ENCODE measurements at regions not wholly inside any gene's neighbourhood (a gene's known extent, or its start where the extent isn't known, plus 50 kb on each side); places are given as distances from the start of the nearest gene placed in this dataset.

DNA sequence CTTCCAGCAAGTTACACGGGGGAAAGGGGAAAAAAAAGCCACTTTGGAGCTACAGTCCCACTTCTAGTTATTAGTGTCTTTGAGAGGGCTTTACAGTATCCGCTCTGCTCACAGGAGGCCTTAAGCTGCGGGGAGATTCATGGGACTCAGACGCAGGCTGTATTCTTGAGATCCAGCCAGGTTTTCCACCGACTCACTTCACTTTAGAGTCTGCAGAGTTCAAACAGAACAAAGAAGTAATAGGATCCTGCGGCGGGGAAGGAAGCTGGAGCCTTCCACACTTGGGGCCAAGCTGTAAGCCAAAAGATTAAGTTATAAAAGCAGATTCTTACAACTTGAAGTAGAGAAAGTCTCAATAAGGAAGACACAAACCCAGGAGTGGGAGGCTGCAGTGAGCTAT, 60.2 kb upstream of the FAM174B start:
- Mint-ChIP-seq H3K27ac (ENCODE audit: unreplicated experiment) (no peak overlapping the region), H3K4me3 (ENCODE audit: low read depth, unreplicated experiment) (no peak overlapping the region), H3K36me3 (ENCODE audit: insufficient read depth, unreplicated experiment) (no peaks in the 10 kb centered on the region), H3K4me1 (ENCODE audit: low read depth, unreplicated experiment) (peaks cover 8% of the 10 kb centered on the region), H3K9me3 (ENCODE audit: low read depth, unreplicated experiment) (peaks cover 7% of the 10 kb centered on the region), H3K27me3 (ENCODE audit: unreplicated experiment) (peaks cover 42% of the 10 kb centered on the region)
- intact Hi-C loops (cut with micrococcal nuclease; ENCODE audit: unreplicated experiment): loop anchor here (1.0 to 5.0 kb wide), 6 partner anchors 21 to 618 kb away; no protein-coding TSS in a partner anchor
- TF ChIP-seq, protein P1, sequence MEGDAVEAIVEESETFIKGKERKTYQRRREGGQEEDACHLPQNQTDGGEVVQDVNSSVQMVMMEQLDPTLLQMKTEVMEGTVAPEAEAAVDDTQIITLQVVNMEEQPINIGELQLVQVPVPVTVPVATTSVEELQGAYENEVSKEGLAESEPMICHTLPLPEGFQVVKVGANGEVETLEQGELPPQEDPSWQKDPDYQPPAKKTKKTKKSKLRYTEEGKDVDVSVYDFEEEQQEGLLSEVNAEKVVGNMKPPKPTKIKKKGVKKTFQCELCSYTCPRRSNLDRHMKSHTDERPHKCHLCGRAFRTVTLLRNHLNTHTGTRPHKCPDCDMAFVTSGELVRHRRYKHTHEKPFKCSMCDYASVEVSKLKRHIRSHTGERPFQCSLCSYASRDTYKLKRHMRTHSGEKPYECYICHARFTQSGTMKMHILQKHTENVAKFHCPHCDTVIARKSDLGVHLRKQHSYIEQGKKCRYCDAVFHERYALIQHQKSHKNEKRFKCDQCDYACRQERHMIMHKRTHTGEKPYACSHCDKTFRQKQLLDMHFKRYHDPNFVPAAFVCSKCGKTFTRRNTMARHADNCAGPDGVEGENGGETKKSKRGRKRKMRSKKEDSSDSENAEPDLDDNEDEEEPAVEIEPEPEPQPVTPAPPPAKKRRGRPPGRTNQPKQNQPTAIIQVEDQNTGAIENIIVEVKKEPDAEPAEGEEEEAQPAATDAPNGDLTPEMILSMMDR (IDR thresholded peaks at IDR 0.05; ENCODE audit: unreplicated experiment): no peak
- CTCF ChIA-PET: interaction anchor here (0.7 to 3.1 kb wide), 2 partner anchors 94 to 195 kb away, joined by 3 to 60 read pairs; no protein-coding TSS in a partner anchor
- no peak for DNase-seq
- BruUV-seq (replicated peaks): no TSS peak

DNA sequence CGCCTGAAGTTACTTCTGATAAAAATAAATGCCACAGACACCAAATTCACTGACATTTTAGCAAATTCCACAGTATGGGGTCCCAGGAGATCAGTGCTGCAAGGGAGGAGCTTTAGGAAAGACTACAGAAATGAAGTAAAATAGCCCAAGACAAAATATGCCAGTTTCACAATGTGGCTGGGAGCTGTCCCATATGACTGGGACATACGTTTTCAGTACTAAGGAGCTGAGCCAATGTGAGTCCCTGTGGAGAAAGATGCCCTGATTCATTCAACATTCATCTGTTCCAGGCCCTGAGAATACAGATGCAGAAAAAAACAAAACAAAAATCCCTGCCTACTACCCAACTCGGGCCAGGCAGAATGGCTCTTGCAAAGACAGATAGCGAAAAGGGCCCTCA, 63.4 kb upstream of the FAM174B start:
- DNase-seq: no peak
- H3K27me3 Mint-ChIP-seq (ENCODE audit: unreplicated experiment): peaks cover 45% of the 10 kb centered on the region
- H3K36me3 Mint-ChIP-seq (ENCODE audit: insufficient read depth, unreplicated experiment): no peaks in the 10 kb centered on the region
- H3K4me3 Mint-ChIP-seq (ENCODE audit: low read depth, unreplicated experiment): no peak overlapping the region
- no peak overlapping the region for H3K27ac Mint-ChIP-seq (ENCODE audit: unreplicated experiment)
- CTCF ChIA-PET: interaction anchor here (1.0 kb wide), 1 partner anchor 11 kb away, joined by 5 read pairs; no protein-coding TSS in a partner anchor
- intact Hi-C loops (cut with micrococcal nuclease; ENCODE audit: unreplicated experiment): loop anchor here (5.0 kb wide), 1 partner anchor 622 kb away; no protein-coding TSS in a partner anchor
- H3K9me3 Mint-ChIP-seq (ENCODE audit: low read depth, unreplicated experiment): peaks cover 7% of the 10 kb centered on the region
- H3K4me1 Mint-ChIP-seq (ENCODE audit: low read depth, unreplicated experiment): peaks cover 4% of the 10 kb centered on the region
- TF ChIP-seq, protein P1 (IDR thresholded peaks at IDR 0.05; ENCODE audit: unreplicated experiment): no peak
- BruUV-seq (replicated peaks): no TSS peak

GRCh38 chr15:92724144-92724543, 68.6 kb upstream of the FAM174B start:
- CTCF ChIA-PET: interaction anchor here (0.7 kb wide), 1 partner anchor 9 kb away, joined by 3 read pairs; no protein-coding TSS in a partner anchor
- H3K27me3 Mint-ChIP-seq (ENCODE audit: unreplicated experiment): peaks cover 28% of the 10 kb centered on the region
- BruUV-seq (replicated peaks): no TSS peak
- H3K36me3 Mint-ChIP-seq (ENCODE audit: insufficient read depth, unreplicated experiment): no peaks in the 10 kb centered on the region
- no peaks in the 10 kb centered on the region for H3K4me1 Mint-ChIP-seq (ENCODE audit: low read depth, unreplicated experiment)
- TF ChIP-seq, protein P1 (IDR thresholded peaks at IDR 0.05; ENCODE audit: unreplicated experiment): no peak
- H3K27ac Mint-ChIP-seq (ENCODE audit: unreplicated experiment): no peak overlapping the region
- intact Hi-C loops (cut with micrococcal nuclease; ENCODE audit: unreplicated experiment): no loop called here
- peaks cover 7% of the 10 kb centered on the region for H3K9me3 Mint-ChIP-seq (ENCODE audit: low read depth, unreplicated experiment)
- DNase-seq: no peak
- no peak overlapping the region for H3K4me3 Mint-ChIP-seq (ENCODE audit: low read depth, unreplicated experiment)

DNA sequence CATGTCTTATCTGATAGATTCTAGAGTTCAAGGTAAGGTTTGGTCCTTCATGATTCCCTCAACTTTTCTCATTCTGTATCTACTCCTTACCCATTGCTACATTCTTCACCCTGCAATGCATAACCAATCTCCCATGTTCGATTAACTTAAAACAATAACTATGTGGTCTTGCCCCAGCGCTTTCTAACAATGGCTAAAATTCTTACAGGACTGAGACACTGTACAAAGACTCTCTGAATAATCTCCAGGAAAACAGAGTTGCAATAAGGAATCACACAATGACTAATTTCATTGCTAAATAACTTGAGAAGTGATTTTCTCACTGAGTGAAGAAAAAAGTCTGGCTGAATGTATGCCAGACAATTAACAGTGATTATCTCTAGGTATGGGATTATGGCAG, 69.6 kb upstream of the FAM174B start:
- no TSS peak for BruUV-seq (replicated peaks)
- TF ChIP-seq, protein P1 (IDR thresholded peaks at IDR 0.05; ENCODE audit: unreplicated experiment): no peak
- Mint-ChIP-seq H3K27me3 (ENCODE audit: unreplicated experiment) (peaks cover 18% of the 10 kb centered on the region), H3K36me3 (ENCODE audit: insufficient read depth, unreplicated experiment) (no peaks in the 10 kb centered on the region), H3K27ac (ENCODE audit: unreplicated experiment) (no peak overlapping the region), H3K9me3 (ENCODE audit: low read depth, unreplicated experiment) (peaks cover 4% of the 10 kb centered on the region), H3K4me3 (ENCODE audit: low read depth, unreplicated experiment) (no peak overlapping the region), H3K4me1 (ENCODE audit: low read depth, unreplicated experiment) (no peaks in the 10 kb centered on the region)
- DNase-seq: no peak
- intact Hi-C loops (cut with micrococcal nuclease; ENCODE audit: unreplicated experiment): no loop called here
- CTCF ChIA-PET: no interaction called here

Measured in Calu3 (cell line).